HG02884 (cell line): ENCODE measurements at regions not wholly inside any gene's neighbourhood (a gene's known extent, or its start where the extent isn't known, plus 50 kb on each side); places are given as distances from the start of the nearest gene placed in this dataset.
"Not testable (repeated sequence)": the region's sequence is repeated elsewhere in the genome, so short reads cannot be mapped to it uniquely, and the experiment has no call there.

Experiments
- ATAC-seq: cut with Tn5 transposase; IDR thresholded peaks from one replicate; pipeline ENCODE4 v1.9.1; 2021; ENCODE audit warnings: mild to moderate bottlenecking, moderate library complexity; ENCODE audit not compliant: unreplicated experiment

- no peak for ATAC-seq
Measured at GRCh38 chr4:95779447-95779846, 60.4 kb upstream of the PDHA2 start.

- no peak for ATAC-seq
Measured at GRCh38 chr4:95778666-95779065, 61.2 kb upstream of the PDHA2 start.

GRCh38 chr4:95770605-95771004 lies 69.3 kb upstream of the PDHA2 start:
- not testable (repeated sequence) for ATAC-seq

GRCh38 chr4:95764961-95765360 lies 74.9 kb upstream of the PDHA2 start:
- no peak for ATAC-seq

- no peak for ATAC-seq
Measured at GRCh38 chr4:95761871-95762270, 78.0 kb upstream of the PDHA2 start.

- ATAC-seq, result no peak
Measured at GRCh38 chr4:95761426-95761825, 78.5 kb upstream of the PDHA2 start.

GRCh38 chr4:95760646-95761045 lies 79.2 kb upstream of the PDHA2 start:
- not testable (repeated sequence) for ATAC-seq

GRCh38 chr4:95758001-95758400 lies 81.9 kb upstream of the PDHA2 start:
- no peak for ATAC-seq

GRCh38 chr4:95754667-95755066 lies 85.2 kb upstream of the PDHA2 start:
- no peak for ATAC-seq

- ATAC-seq, result no peak
Measured at GRCh38 chr4:95749204-95749603, 90.7 kb upstream of the PDHA2 start.

GRCh38 chr4:95742872-95743271 lies 97.0 kb upstream of the PDHA2 start:
- no peak for ATAC-seq

- no peak for ATAC-seq
Measured at GRCh38 chr4:95742179-95742578, 97.7 kb upstream of the PDHA2 start.

GRCh38 chr4:95732061-95732460 lies 107.8 kb upstream of the PDHA2 start:
- no peak for ATAC-seq

GRCh38 chr4:95729596-95729995 lies 110.3 kb upstream of the PDHA2 start:
- ATAC-seq, result no peak

- no peak for ATAC-seq
Measured at GRCh38 chr4:95728145-95728544, 111.7 kb upstream of the PDHA2 start.

- ATAC-seq, result no peak
Measured at GRCh38 chr4:95715830-95716229, 124.1 kb upstream of the PDHA2 start.

- no peak for ATAC-seq
Measured at GRCh38 chr4:95714571-95714970, 125.3 kb upstream of the PDHA2 start.

GRCh38 chr4:95705323-95705722 lies 134.6 kb upstream of the PDHA2 start:
- ATAC-seq, result no peak

- no peak for ATAC-seq
Measured at GRCh38 chr4:95701500-95702170, 138.3 kb upstream of the PDHA2 start.

- ATAC-seq, result no peak
Measured at GRCh38 chr4:95694411-95694810, 145.5 kb upstream of the PDHA2 start.

- no peak for ATAC-seq
Measured at GRCh38 chr4:95693594-95693993, 144.8 kb upstream of the UNC5C start.

GRCh38 chr4:95676190-95676589 lies 127.4 kb upstream of the UNC5C start:
- no peak for ATAC-seq

- no peak for ATAC-seq
Measured at GRCh38 chr4:95675623-95676022, 126.8 kb upstream of the UNC5C start.
